Osteocyte (in vitro differentiated cells): ENCODE measurements at regions not wholly inside any gene's neighbourhood (a gene's known extent, or its start where the extent isn't known, plus 50 kb on each side); places are given as distances from the start of the nearest gene placed in this dataset.
"Not testable (repeated sequence)": the region's sequence is repeated elsewhere in the genome, so short reads cannot be mapped to it uniquely, and the experiment has no call there.

Experiments used
- DNase-seq: peaks from one replicate; pipeline ENCODE4 v3.0.0; 2021; ENCODE audit warnings: mixed read lengths; ENCODE audit not compliant: unreplicated experiment; ENCODE audit errors: extremely low spot score
- H3K27ac Mint-ChIP-seq: one replicate; pipeline ENCODE4 v1.8.0; 2021; ENCODE audit warnings: mild to moderate bottlenecking, mixed read lengths; ENCODE audit not compliant: unreplicated experiment
- H3K27me3 Mint-ChIP-seq: one replicate; pipeline ENCODE4 v1.8.0; 2021; ENCODE audit warnings: mixed read lengths; ENCODE audit not compliant: unreplicated experiment
- H3K36me3 Mint-ChIP-seq: one replicate; pipeline ENCODE4 v1.8.0; 2021; ENCODE audit warnings: mixed read lengths; ENCODE audit not compliant: unreplicated experiment
- H3K4me1 Mint-ChIP-seq: one replicate; pipeline ENCODE4 v1.8.0; 2021; ENCODE audit warnings: mixed read lengths; ENCODE audit not compliant: unreplicated experiment
- H3K4me3 Mint-ChIP-seq: one replicate; pipeline ENCODE4 v1.8.0; 2021; ENCODE audit warnings: mild to moderate bottlenecking, moderate library complexity, mixed read lengths; ENCODE audit not compliant: unreplicated experiment
- H3K9me3 Mint-ChIP-seq: one replicate; pipeline ENCODE4 v1.8.0; 2021; ENCODE audit warnings: mixed read lengths; ENCODE audit not compliant: unreplicated experiment
- CTCF ChIP-seq: fragments of 200-600 bp; sonication (generic); IDR thresholded peaks from 2 replicates; pipeline ENCODE4 v1.5.0; 2021; ENCODE audit warnings: antibody characterized with exemption, mild to moderate bottlenecking, moderate library complexity

- TF ChIP-seq CTCF = no peak
- H3K27me3 Mint-ChIP-seq = peaks cover 32% of the 10 kb centered on the region
- no peaks in the 10 kb centered on the region for H3K9me3 Mint-ChIP-seq
- H3K4me3 Mint-ChIP-seq = no peak overlapping the region
- no peak for DNase-seq
- no peaks in the 10 kb centered on the region for H3K4me1 Mint-ChIP-seq
- H3K36me3 Mint-ChIP-seq = no peaks in the 10 kb centered on the region
- H3K27ac Mint-ChIP-seq = no peak overlapping the region
These were observed 142.7 kb upstream of the APC start for GRCh38 chr5:112594941-112595340.

- no peak overlapping the region for H3K4me3 Mint-ChIP-seq
These were observed 139.9 kb upstream of the APC start for GRCh38 chr5:112597831-112598230.

DNA sequence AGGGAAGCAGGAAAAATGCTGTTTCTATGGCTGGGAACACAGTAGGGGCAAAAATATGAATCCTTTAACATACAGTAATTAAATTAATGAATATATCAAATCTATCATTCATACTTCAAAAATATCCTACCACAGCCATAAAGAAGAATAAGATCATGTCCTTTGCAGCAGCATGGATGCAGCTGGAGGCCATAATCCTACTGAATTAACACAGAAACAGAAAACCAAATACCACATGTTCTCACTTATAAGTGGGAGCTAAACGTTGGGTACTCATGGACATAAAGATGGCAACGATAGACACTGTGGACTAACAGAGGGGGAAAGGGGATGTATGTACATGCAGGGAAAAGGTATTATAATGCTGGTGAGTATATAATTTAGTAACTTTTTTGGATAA lies 137.2 kb upstream of the APC start:
- not testable (repeated sequence) for H3K4me1 Mint-ChIP-seq, H3K4me3 Mint-ChIP-seq

More at GRCh38 chr5:112597831-112598230, 139.9 kb upstream of the APC start:
- Mint-ChIP-seq H3K27ac (no peak overlapping the region), H3K36me3 (no peaks in the 10 kb centered on the region), H3K4me1 (no peaks in the 10 kb centered on the region), H3K27me3 (peaks cover 30% of the 10 kb centered on the region), H3K9me3 (no peaks in the 10 kb centered on the region)
- no peak for TF ChIP-seq CTCF
- DNase-seq = no peak

DNA sequence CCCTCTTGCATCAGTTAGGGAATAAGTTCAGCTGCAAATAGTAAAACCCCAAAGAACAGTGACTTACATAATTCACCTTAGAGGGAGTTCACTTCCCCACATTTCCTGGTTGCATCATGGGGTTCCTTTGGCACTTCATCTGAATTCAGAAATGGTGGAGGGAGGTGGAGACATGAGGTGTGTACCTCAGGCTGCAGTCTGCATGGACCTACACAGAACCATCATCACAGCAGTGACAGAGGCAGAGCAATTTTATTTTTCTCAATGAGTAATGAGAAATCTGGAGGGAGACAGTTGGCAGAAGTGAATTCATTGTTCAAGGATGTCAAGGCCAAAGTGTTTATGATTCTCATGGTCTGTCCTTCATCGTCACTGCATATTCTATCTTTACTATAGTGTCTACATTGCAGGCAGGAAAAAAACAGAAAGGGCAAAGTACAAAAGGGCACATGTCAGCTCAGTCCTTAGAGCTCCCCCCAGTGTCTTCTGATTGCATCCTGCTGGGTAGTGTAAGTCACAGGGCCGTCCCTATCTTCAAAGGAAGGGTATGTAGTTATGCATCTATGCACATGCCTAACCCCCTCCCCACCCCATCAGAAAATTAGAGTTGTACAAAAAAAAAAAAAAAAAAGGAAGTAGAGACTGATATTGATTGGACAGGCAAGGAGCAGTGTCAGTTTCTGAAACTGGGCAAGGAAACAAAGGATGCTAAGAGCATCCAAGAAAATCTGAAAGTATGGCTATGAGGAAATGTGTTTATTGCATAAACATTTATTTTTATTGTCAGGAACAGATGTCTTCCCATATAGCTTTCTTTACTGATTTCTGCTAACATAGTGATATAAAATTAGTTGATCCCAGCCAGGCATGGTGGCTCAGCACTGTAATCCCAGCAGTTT lies 132.7 kb upstream of the APC start:
- Mint-ChIP-seq H3K4me3 (no peak overlapping the region), H3K9me3 (no peaks in the 10 kb centered on the region), H3K27me3 (peaks cover 30% of the 10 kb centered on the region), H3K36me3 (no peaks in the 10 kb centered on the region), H3K4me1 (no peaks in the 10 kb centered on the region), H3K27ac (no peak overlapping the region)
- TF ChIP-seq CTCF = no peak
- DNase-seq = no peak

More for the DNA sequence above, 137.2 kb upstream of the APC start:
- peaks cover 35% of the 10 kb centered on the region for H3K27me3 Mint-ChIP-seq
- not testable (repeated sequence) for H3K27ac Mint-ChIP-seq, DNase-seq, H3K36me3 Mint-ChIP-seq, H3K9me3 Mint-ChIP-seq

DNA sequence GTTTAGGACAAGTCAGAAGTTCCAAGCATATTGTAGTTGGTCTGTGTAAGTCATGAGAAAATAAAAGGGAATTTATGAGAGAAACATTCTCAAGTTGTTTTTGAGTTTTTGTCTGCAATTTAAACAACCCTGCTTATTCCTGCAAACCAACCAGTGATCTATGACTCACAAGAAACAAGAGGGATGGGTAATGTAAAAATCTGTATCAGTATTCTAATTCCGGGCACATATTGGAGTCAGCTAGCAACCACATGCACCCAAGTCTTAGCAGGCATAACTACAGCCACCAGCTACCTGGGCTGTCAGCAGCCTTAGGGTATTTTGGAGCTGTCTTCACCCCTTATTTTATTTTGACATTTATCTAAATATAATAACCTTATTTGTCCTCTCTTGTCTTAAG lies 128.7 kb upstream of the APC start:
- H3K4me1 Mint-ChIP-seq = no peaks in the 10 kb centered on the region
- no peak overlapping the region for H3K27ac Mint-ChIP-seq
- no peak for TF ChIP-seq CTCF

More for the DNA sequence above, 128.7 kb upstream of the APC start:
- Mint-ChIP-seq H3K27me3 (peaks cover 21% of the 10 kb centered on the region), H3K36me3 (no peaks in the 10 kb centered on the region), H3K9me3 (no peaks in the 10 kb centered on the region), H3K4me3 (no peak overlapping the region)
- no peak for DNase-seq
